HUES6 (cell line): ENCODE measurements at regions not wholly inside any gene's neighbourhood (a gene's known extent, or its start where the extent isn't known, plus 50 kb on each side); places are given as distances from the start of the nearest gene placed in this dataset.
"Not testable (repeated sequence)": the region's sequence is repeated elsewhere in the genome, so short reads cannot be mapped to it uniquely, and the experiment has no call there.

Experiments used
- H3K27ac ChIP-seq: 2 replicates; pipeline ENCODE4 v1.7.0; 2013; ENCODE audit warnings: low read depth, mild to moderate bottlenecking, low read length, inconsistent platforms
- H3K27me3 ChIP-seq: 2 replicates; pipeline ENCODE4 v1.6.1; 2013; ENCODE audit warnings: low read length; ENCODE audit not compliant: control insufficient read depth, insufficient read depth
- H3K36me3 ChIP-seq: 2 replicates; pipeline ENCODE4 v1.6.1; 2013; ENCODE audit warnings: low read length; ENCODE audit not compliant: control insufficient read depth, insufficient read depth
- H3K4me1 ChIP-seq: 2 replicates; pipeline ENCODE4 v1.6.1; 2013; ENCODE audit warnings: low read length; ENCODE audit not compliant: control insufficient read depth, insufficient read depth
- H3K4me3 ChIP-seq: 2 replicates; pipeline ENCODE4 v1.5.1; 2013; ENCODE audit warnings: low read depth, low read length
- H3K9ac ChIP-seq: one replicate; pipeline ENCODE4 v1.6.1; 2013; ENCODE audit warnings: mild to moderate bottlenecking, low read length
- H3K9me3 ChIP-seq: 2 replicates; pipeline ENCODE4 v1.6.1; 2013; ENCODE audit warnings: low read depth, low read length; ENCODE audit not compliant: control insufficient read depth, insufficient read depth

GRCh38 chr12:131529196-131530040 lies 181.5 kb upstream of the SFSWAP start:
- Histone ChIP-seq H3K4me3 (no peak overlapping the region), H3K4me1 (no peaks in the 10 kb centered on the region), H3K9ac (no peak overlapping the region), H3K27me3 (peaks cover 4% of the 10 kb centered on the region), H3K36me3 (no peaks in the 10 kb centered on the region), H3K27ac (no peak overlapping the region), H3K9me3 (no peaks in the 10 kb centered on the region)

- H3K4me1 ChIP-seq: no peaks in the 10 kb centered on the region
- no peak overlapping the region for H3K9ac ChIP-seq
- peaks cover 4% of the 10 kb centered on the region for H3K27me3 ChIP-seq
- no peak overlapping the region for H3K27ac ChIP-seq
- no peak overlapping the region for H3K4me3 ChIP-seq
- no peaks in the 10 kb centered on the region for H3K36me3 ChIP-seq
- no peaks in the 10 kb centered on the region for H3K9me3 ChIP-seq
Measured at GRCh38 chr12:131530041-131530332, 180.9 kb upstream of the SFSWAP start.

GRCh38 chr12:131530422-131530821 lies 180.5 kb upstream of the SFSWAP start:
- no peaks in the 10 kb centered on the region for H3K4me1 ChIP-seq
- peaks cover 4% of the 10 kb centered on the region for H3K27me3 ChIP-seq

GRCh38 chr12:131533139-131533538 lies 177.8 kb upstream of the SFSWAP start:
- no peak overlapping the region for H3K9ac ChIP-seq
- no peaks in the 10 kb centered on the region; the same call in 1 of the 2 replicates for H3K4me1 ChIP-seq
- H3K9me3 ChIP-seq: no peaks in the 10 kb centered on the region
- no peaks in the 10 kb centered on the region for H3K36me3 ChIP-seq
- no peak overlapping the region for H3K4me3 ChIP-seq
- H3K27me3 ChIP-seq: peaks cover 4% of the 10 kb centered on the region
- no peak overlapping the region for H3K27ac ChIP-seq

More at GRCh38 chr12:131530422-131530821, 180.5 kb upstream of the SFSWAP start:
- Histone ChIP-seq H3K4me3 (no peak overlapping the region), H3K27ac (no peak overlapping the region), H3K9me3 (no peaks in the 10 kb centered on the region), H3K9ac (no peak overlapping the region), H3K36me3 (no peaks in the 10 kb centered on the region)

GRCh38 chr12:131535779-131536178 lies 175.1 kb upstream of the SFSWAP start:
- Histone ChIP-seq H3K36me3 (no peaks in the 10 kb centered on the region), H3K9me3 (peaks cover 13% of the 10 kb centered on the region; the same call in 1 of the 2 replicates), H3K4me1 (no peaks in the 10 kb centered on the region; the same call in 1 of the 2 replicates), H3K27ac (no peak overlapping the region), H3K4me3 (no peak overlapping the region), H3K9ac (no peak overlapping the region), H3K27me3 (peaks cover 4% of the 10 kb centered on the region)

- Histone ChIP-seq H3K4me1 (no peaks in the 10 kb centered on the region; the same call in 1 of the 2 replicates), H3K27ac (no peak overlapping the region), H3K9me3 (peaks cover 13% of the 10 kb centered on the region; the same call in 1 of the 2 replicates), H3K36me3 (no peaks in the 10 kb centered on the region), H3K9ac (no peak overlapping the region), H3K27me3 (peaks cover 4% of the 10 kb centered on the region), H3K4me3 (no peak overlapping the region)
Measured at GRCh38 chr12:131536337-131536736, 174.6 kb upstream of the SFSWAP start.

GRCh38 chr12:131536766-131537165 lies 174.1 kb upstream of the SFSWAP start:
- H3K4me3 ChIP-seq: no peak overlapping the region
- H3K9me3 ChIP-seq: peaks cover 14% of the 10 kb centered on the region; the same call in 1 of the 2 replicates
- H3K27me3 ChIP-seq: peaks cover 4% of the 10 kb centered on the region
- no peaks in the 10 kb centered on the region for H3K36me3 ChIP-seq
- no peak overlapping the region for H3K9ac ChIP-seq
- no peak overlapping the region for H3K27ac ChIP-seq
- no peaks in the 10 kb centered on the region; the same call in 1 of the 2 replicates for H3K4me1 ChIP-seq

GRCh38 chr12:131537267-131537958 lies 173.5 kb upstream of the SFSWAP start:
- no peaks in the 10 kb centered on the region; the same call in 1 of the 2 replicates for H3K4me1 ChIP-seq
- no peak overlapping the region for H3K27ac ChIP-seq
- H3K4me3 ChIP-seq: no peak overlapping the region
- H3K9me3 ChIP-seq: peaks cover 15% of the 10 kb centered on the region; the same call in 1 of the 2 replicates
- H3K9ac ChIP-seq: no peak overlapping the region
- no peaks in the 10 kb centered on the region for H3K36me3 ChIP-seq
- H3K27me3 ChIP-seq: peaks cover 4% of the 10 kb centered on the region

GRCh38 chr12:131539381-131539780 lies 171.5 kb upstream of the SFSWAP start:
- Histone ChIP-seq H3K9ac (no peak overlapping the region), H3K9me3 (peaks cover 19% of the 10 kb centered on the region), H3K27me3 (no peaks in the 10 kb centered on the region; the same call in 1 of the 2 replicates), H3K4me1 (no peaks in the 10 kb centered on the region; the same call in 1 of the 2 replicates), H3K27ac (no peak overlapping the region), H3K36me3 (no peaks in the 10 kb centered on the region), H3K4me3 (no peak overlapping the region)

- H3K36me3 ChIP-seq: no peaks in the 10 kb centered on the region
- H3K4me1 ChIP-seq: no peaks in the 10 kb centered on the region; the same call in 1 of the 2 replicates
- H3K27me3 ChIP-seq: no peaks in the 10 kb centered on the region
- peaks cover 19% of the 10 kb centered on the region for H3K9me3 ChIP-seq
- H3K27ac ChIP-seq: no peak overlapping the region
- H3K4me3 ChIP-seq: no peak overlapping the region
- H3K9ac ChIP-seq: no peak overlapping the region
Measured at GRCh38 chr12:131540138-131540623, 170.7 kb upstream of the SFSWAP start.

GRCh38 chr12:131541512-131541911 lies 169.4 kb upstream of the SFSWAP start:
- H3K36me3 ChIP-seq, H3K4me1 ChIP-seq, H3K27me3 ChIP-seq, H3K27ac ChIP-seq, H3K4me3 ChIP-seq, H3K9ac ChIP-seq: not testable (repeated sequence)
- peaks cover 19% of the 10 kb centered on the region for H3K9me3 ChIP-seq
